C4-2B (cell line): ENCODE measurements at regions not wholly inside any gene's neighbourhood (a gene's known extent, or its start where the extent isn't known, plus 50 kb on each side); places are given as distances from the start of the nearest gene placed in this dataset.

Experiments
- CTCF ChIP-seq: fragments of 450-650 bp; conservative IDR thresholded peaks from 2 replicates; pipeline ENCODE4 v1.5.1; 2017; ENCODE audit warnings: mild to moderate bottlenecking
- ZFX ChIP-seq: fragments of 450-650 bp; IDR thresholded peaks from 2 replicates; pipeline ENCODE4 v1.6.1; 2017

GRCh38 chr14:95023886-95024285 is 133.4 kb downstream of the DICER1 start:
- no peak for TF ChIP-seq CTCF
- TF ChIP-seq ZFX: no peak
